Dendritic cell treated with granulocyte-macrophage colony-stimulating factor and Interleukin-4, amounts not matched to agents 40 ng/mL and 50 ng/mL, for 4 days (primary cell): ENCODE measurements at regions not wholly inside any gene's neighbourhood (a gene's known extent, or its start where the extent isn't known, plus 50 kb on each side); places are given as distances from the start of the nearest gene placed in this dataset.

Source experiments
- H3K27ac Mint-ChIP-seq: one replicate; pipeline ENCODE4 v1.8.0; 2022; ENCODE audit warnings: mild to moderate bottlenecking, mixed read lengths
- H3K27me3 Mint-ChIP-seq: one replicate; pipeline ENCODE4 v1.8.0; 2022; ENCODE audit warnings: mild to moderate bottlenecking, mixed read lengths
- H3K36me3 Mint-ChIP-seq: one replicate; pipeline ENCODE4 v1.8.0; 2022; ENCODE audit warnings: low read depth, mixed read lengths
- H3K4me1 Mint-ChIP-seq: one replicate; pipeline ENCODE4 v1.8.0; 2022; ENCODE audit warnings: low read depth, mixed read lengths
- H3K4me3 Mint-ChIP-seq: one replicate; pipeline ENCODE4 v1.8.0; 2022; ENCODE audit warnings: mild to moderate bottlenecking, moderate library complexity, mixed read lengths
- H3K9me3 Mint-ChIP-seq: one replicate; pipeline ENCODE4 v1.8.0; 2022; ENCODE audit warnings: mixed read lengths
- intact Hi-C: fragments of 100-400 bp; cut with micrococcal nuclease; formaldehyde crosslinking; loops from one replicate; pipeline ENCODE4 v1.15.0; 2022

DNA sequence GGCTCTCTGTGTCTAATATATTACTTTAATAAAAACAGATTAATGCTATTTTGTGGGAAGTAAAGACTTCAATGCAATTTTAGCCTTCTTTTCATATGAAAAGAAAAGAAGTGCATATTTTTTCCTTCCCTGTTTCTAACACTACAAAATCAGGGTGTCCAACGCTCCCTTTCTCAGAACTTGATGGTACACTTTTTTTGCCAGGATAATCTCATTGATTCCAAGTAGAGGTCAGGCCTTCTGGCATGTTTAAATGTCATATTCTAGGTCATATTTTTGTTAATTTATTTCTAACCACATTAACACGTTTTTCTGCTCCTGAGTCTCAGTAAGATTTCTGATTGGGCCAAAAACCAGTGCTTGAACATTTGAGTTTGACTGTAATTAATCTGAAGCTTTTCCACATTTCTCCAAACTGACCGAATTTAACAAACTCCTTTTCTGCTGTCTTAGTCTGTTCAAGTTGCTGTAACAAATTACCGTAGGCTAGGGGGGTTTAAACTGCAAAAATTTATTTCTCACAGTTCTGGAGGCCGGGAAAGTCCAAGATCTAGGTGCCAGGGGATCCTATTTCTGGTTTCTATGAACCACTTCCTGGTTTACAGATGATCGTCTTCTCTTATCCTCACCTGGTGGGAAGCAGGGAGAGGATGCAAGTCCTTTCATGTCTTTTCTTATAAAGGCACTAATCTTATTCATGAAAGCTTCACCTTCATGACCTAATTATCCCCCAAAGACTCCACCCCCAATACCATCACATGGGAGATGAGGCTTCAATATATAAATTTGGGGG, 63.2 kb upstream of the ELL2 start:
- H3K27ac Mint-ChIP-seq = no peak overlapping the region
- intact Hi-C loops = no loop called here
- H3K4me3 Mint-ChIP-seq = no peak overlapping the region
- no peaks in the 10 kb centered on the region for H3K4me1 Mint-ChIP-seq
- no peaks in the 10 kb centered on the region for H3K27me3 Mint-ChIP-seq
- H3K36me3 Mint-ChIP-seq = no peaks in the 10 kb centered on the region
- H3K9me3 Mint-ChIP-seq = no peaks in the 10 kb centered on the region

GRCh38 chr5:96023518-96023917, 61.9 kb upstream of the ELL2 start:
- no peaks in the 10 kb centered on the region for H3K36me3 Mint-ChIP-seq
- no peaks in the 10 kb centered on the region for H3K9me3 Mint-ChIP-seq
- no peaks in the 10 kb centered on the region for H3K27me3 Mint-ChIP-seq
- H3K4me1 Mint-ChIP-seq = no peaks in the 10 kb centered on the region
- no peak overlapping the region for H3K27ac Mint-ChIP-seq
- no peak overlapping the region for H3K4me3 Mint-ChIP-seq
- intact Hi-C loops = no loop called here

GRCh38 chr5:96022971-96023370, 61.3 kb upstream of the ELL2 start:
- H3K27ac Mint-ChIP-seq = no peak overlapping the region
- intact Hi-C loops = no loop called here
- no peaks in the 10 kb centered on the region for H3K27me3 Mint-ChIP-seq
- no peaks in the 10 kb centered on the region for H3K36me3 Mint-ChIP-seq
- H3K9me3 Mint-ChIP-seq = no peaks in the 10 kb centered on the region
- H3K4me1 Mint-ChIP-seq = no peaks in the 10 kb centered on the region
- H3K4me3 Mint-ChIP-seq = no peak overlapping the region

- H3K4me1 Mint-ChIP-seq = no peaks in the 10 kb centered on the region
- no peaks in the 10 kb centered on the region for H3K27me3 Mint-ChIP-seq
- no peak overlapping the region for H3K4me3 Mint-ChIP-seq
- intact Hi-C loops = no loop called here
- H3K27ac Mint-ChIP-seq = no peak overlapping the region
- H3K9me3 Mint-ChIP-seq = no peaks in the 10 kb centered on the region
- no peaks in the 10 kb centered on the region for H3K36me3 Mint-ChIP-seq
Observed at GRCh38 chr5:96017951-96018350, 56.3 kb upstream of the ELL2 start.

- no peak overlapping the region for H3K27ac Mint-ChIP-seq
- intact Hi-C loops = no loop called here
- no peaks in the 10 kb centered on the region for H3K4me1 Mint-ChIP-seq
- no peak overlapping the region for H3K4me3 Mint-ChIP-seq
- H3K27me3 Mint-ChIP-seq = no peaks in the 10 kb centered on the region
- no peaks in the 10 kb centered on the region for H3K36me3 Mint-ChIP-seq
- no peaks in the 10 kb centered on the region for H3K9me3 Mint-ChIP-seq
Observed at GRCh38 chr5:96016216-96016615, 54.6 kb upstream of the ELL2 start.

- H3K4me3 Mint-ChIP-seq = no peak overlapping the region
- H3K36me3 Mint-ChIP-seq = no peaks in the 10 kb centered on the region
- no peak overlapping the region for H3K27ac Mint-ChIP-seq
- no peaks in the 10 kb centered on the region for H3K4me1 Mint-ChIP-seq
- no peaks in the 10 kb centered on the region for H3K27me3 Mint-ChIP-seq
- no peaks in the 10 kb centered on the region for H3K9me3 Mint-ChIP-seq
- intact Hi-C loops = no loop called here
Observed at GRCh38 chr5:96015709-96016108, 54.1 kb upstream of the ELL2 start.

- H3K4me1 Mint-ChIP-seq = no peaks in the 10 kb centered on the region
- no peaks in the 10 kb centered on the region for H3K27me3 Mint-ChIP-seq
- no peak overlapping the region for H3K4me3 Mint-ChIP-seq
- H3K36me3 Mint-ChIP-seq = no peaks in the 10 kb centered on the region
- H3K27ac Mint-ChIP-seq = no peak overlapping the region
- intact Hi-C loops = no loop called here
- no peaks in the 10 kb centered on the region for H3K9me3 Mint-ChIP-seq
Observed at GRCh38 chr5:96014395-96014794, 52.7 kb upstream of the ELL2 start.

GRCh38 chr5:96013254-96013653, 51.6 kb upstream of the ELL2 start:
- H3K9me3 Mint-ChIP-seq = no peaks in the 10 kb centered on the region
- H3K4me1 Mint-ChIP-seq = no peaks in the 10 kb centered on the region
- H3K4me3 Mint-ChIP-seq = no peak overlapping the region
- no peaks in the 10 kb centered on the region for H3K36me3 Mint-ChIP-seq
- intact Hi-C loops = no loop called here
- no peaks in the 10 kb centered on the region for H3K27me3 Mint-ChIP-seq
- no peak overlapping the region for H3K27ac Mint-ChIP-seq

- intact Hi-C loops = no loop called here
- Mint-ChIP-seq H3K9me3 (no peaks in the 10 kb centered on the region), H3K4me3 (no peak overlapping the region), H3K27ac (no peak overlapping the region), H3K27me3 (no peaks in the 10 kb centered on the region), H3K36me3 (no peaks in the 10 kb centered on the region), H3K4me1 (no peaks in the 10 kb centered on the region)
Observed at GRCh38 chr5:96012399-96012798, 50.7 kb upstream of the ELL2 start.
